ENCODE measurements at regions not wholly inside any gene's neighbourhood (a gene's known extent, or its start where the extent isn't known, plus 50 kb on each side); places are given as distances from the start of the nearest gene placed in this dataset.

- DNase-seq: no peak
Measured at GRCh38 chr9:16025627-16026026, 472.8 kb downstream of the CCDC171 start.

- no peak for DNase-seq
Measured at GRCh38 chr9:16026886-16027285, 474.0 kb downstream of the CCDC171 start.

- no peak for DNase-seq
Measured at GRCh38 chr9:16028548-16028947, 475.7 kb downstream of the CCDC171 start.

GRCh38 chr9:16029046-16029615 is 476.3 kb downstream of the CCDC171 start:
- no peak for DNase-seq

- no peak for DNase-seq
Measured at GRCh38 chr9:16029796-16030363, 477.0 kb downstream of the CCDC171 start.

- peak; percentile 69 for DNase-seq
Measured at GRCh38 chr9:16030528-16031185, 477.8 kb downstream of the CCDC171 start.

GRCh38 chr9:16031486-16031885 is 478.6 kb downstream of the CCDC171 start:
- DNase-seq: no peak

- DNase-seq: no peak
Measured at GRCh38 chr9:16031971-16032370, 479.1 kb downstream of the CCDC171 start.

GRCh38 chr9:16032799-16033198 is 480.0 kb downstream of the CCDC171 start:
- DNase-seq: no peak

GRCh38 chr9:16033253-16033652 is 480.4 kb downstream of the CCDC171 start:
- no peak for DNase-seq

- no peak for DNase-seq
Measured at GRCh38 chr9:16033921-16034691, 481.3 kb downstream of the CCDC171 start.

- peak; percentile 22 for DNase-seq
Measured at GRCh38 chr9:16039218-16039987, 486.6 kb downstream of the CCDC171 start.

- no peak for DNase-seq
Measured at GRCh38 chr9:16039988-16040761, 487.3 kb downstream of the CCDC171 start.

GRCh38 chr9:16043756-16044578 is 491.1 kb downstream of the CCDC171 start:
- DNase-seq: no peak

- DNase-seq: no peak
Measured at GRCh38 chr9:16044579-16044881, 491.7 kb downstream of the CCDC171 start.

- no peak for DNase-seq
Measured at GRCh38 chr9:16045651-16046280, 492.9 kb downstream of the CCDC171 start.

GRCh38 chr9:16046713-16047112 is 493.9 kb downstream of the CCDC171 start:
- no peak for DNase-seq

GRCh38 chr9:16048129-16048528 is 495.3 kb downstream of the CCDC171 start:
- no peak for DNase-seq

GRCh38 chr9:16052146-16052545 is 499.3 kb downstream of the CCDC171 start:
- DNase-seq: no peak

GRCh38 chr9:16052757-16053530 is 500.1 kb downstream of the CCDC171 start:
- DNase-seq: no peak
